Omental fat pad (tissue), 3 donors: ENCODE measurements at regions not wholly inside any gene's neighbourhood (a gene's known extent, or its start where the extent isn't known, plus 50 kb on each side); places are given as distances from the start of the nearest gene placed in this dataset.

Experiments
- ATAC-seq: fragments of 150-250 bp; one replicate; pipeline ENCODE4 v1.9.1; 2016; ENCODE audit warnings: mild to moderate bottlenecking, moderate library complexity; ENCODE audit not compliant: low FRiP score
- DNase-seq: peaks from one replicate; pipeline ENCODE4 v3.0.0-alpha.2; 2019; ENCODE audit warnings: low spot score
- CTCF ChIP-seq, 3 donors: fragments of 450-650 bp; IDR thresholded peaks; one replicate each; pipeline ENCODE4 v1.5.1; 2016 to 2017; ENCODE audit warnings: antibody characterized with exemption in 3 of 3, mild to moderate bottlenecking in 3 of 3, moderate library complexity in 2 of 3

DNA sequence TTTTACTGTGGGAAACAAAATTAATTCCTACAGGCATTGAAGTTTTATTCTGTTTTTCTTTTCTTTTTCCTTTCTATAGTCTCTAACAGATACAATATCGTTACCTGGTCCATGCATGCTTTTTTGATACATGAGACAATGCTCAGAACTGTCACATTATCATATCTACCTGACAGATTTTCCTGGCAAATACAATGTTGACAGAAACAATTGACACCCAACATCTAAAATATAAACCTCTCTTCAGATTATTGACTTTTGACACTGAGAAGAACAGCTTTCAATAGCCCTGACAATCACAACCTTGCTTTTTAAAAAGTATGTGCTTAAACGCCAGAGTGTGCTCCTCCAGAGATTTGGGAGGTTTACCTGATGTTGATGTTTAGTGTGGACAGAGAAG is 2334.6 kb upstream of the WWC1 start:
- TF ChIP-seq CTCF (IDR thresholded peaks at IDR 0.05): no peak
- DNase-seq: no peak
- ATAC-seq: no peak

DNA sequence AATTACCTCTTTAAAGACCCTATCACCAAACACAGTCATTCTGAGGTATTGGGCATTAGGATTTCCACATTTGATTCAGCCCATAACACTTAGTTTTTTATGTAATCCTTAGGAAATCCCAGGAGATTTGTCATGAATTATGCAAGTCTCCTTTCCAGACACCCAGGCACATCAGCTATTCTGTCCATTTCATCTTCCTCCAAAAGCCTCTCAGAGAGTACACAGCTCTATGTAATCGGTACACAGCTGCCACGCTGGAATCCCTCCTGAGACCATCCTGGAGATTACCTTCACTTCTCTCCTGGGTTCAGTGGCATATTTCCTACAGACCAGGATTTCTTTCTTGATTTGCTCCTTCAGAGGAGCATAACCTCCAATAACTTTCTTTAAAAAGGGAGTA is 2309.8 kb upstream of the WWC1 start:
- no peak for DNase-seq

DNA sequence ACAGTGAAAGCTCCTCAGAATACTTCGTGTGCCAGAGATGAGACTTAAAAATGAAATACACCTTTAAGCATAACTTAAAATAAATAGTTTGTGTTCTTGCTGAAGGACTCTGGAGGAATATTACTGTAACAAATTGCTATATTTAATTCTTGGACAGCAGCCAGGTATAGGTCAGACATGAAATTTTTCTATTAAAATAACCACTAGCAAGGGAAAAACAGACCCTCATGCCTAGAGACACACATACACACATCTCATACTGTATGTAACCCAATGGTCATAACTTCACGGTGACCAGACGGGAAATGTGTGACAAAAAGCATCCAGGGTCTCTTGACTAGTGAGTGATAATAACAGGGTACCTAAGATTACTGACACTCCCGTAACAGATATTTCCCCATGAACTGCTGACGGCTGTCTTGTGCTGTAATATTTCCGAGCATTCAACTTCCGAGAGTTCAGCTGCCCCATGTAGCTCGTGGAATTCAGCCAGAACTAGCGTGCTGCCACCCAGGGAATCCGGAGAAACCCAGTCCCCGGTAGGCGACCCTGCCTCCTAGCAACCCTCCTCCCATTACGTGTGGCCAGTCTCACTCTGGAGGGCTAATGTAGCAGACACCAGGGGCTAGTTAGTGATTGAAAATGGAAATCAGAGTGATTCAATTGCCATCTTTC is 2295.1 kb upstream of the WWC1 start:
- TF ChIP-seq CTCF (IDR thresholded peaks at IDR 0.05): no peak
- ATAC-seq: no peak
- DNase-seq: no peak

More for the DNA sequence above, 2309.8 kb upstream of the WWC1 start:
- no peak for TF ChIP-seq CTCF (IDR thresholded peaks at IDR 0.05)
- ATAC-seq: no peak

DNA sequence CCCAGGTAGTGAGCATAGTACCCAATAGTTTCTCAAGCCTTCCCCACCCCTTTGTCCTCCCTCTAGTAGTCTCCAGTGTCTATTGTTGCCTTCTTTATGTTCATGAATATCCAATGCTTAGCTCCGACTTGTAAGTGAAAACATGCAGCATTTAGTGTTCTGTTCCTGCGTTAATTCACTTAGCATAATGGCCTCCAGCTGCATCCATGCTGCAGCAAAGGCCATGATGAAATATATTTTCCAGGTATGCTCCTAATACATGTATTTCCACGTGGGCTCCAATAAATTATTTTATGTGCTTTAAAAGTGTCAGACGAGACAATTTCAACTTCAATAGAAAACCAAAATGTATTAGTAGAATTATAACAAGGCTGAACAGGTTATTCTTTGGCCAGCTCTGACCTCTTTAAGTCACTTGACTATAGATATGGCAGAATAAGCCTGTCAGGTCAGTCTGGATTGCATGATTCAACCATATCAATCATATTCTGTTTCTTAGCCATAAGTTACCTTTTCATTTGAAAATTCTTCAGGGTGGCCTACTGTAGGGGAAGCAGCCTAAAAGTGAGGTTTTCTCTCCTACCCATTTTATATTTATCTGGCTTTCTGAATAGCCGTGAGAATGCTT is 2291.6 kb upstream of the WWC1 start:
- DNase-seq (no peak), ATAC-seq (no peak)
- no peak for TF ChIP-seq CTCF (IDR thresholded peaks at IDR 0.05)

- DNase-seq (no peak), ATAC-seq (no peak)
- TF ChIP-seq CTCF (IDR thresholded peaks at IDR 0.05): no peak
Measured at GRCh38 chr5:166004006-166004405, 2287.4 kb upstream of the WWC1 start.

- TF ChIP-seq CTCF (IDR thresholded peaks at IDR 0.05): no peak
- no peak for ATAC-seq
Measured at GRCh38 chr5:166013415-166013814, 2278.0 kb upstream of the WWC1 start.

DNA sequence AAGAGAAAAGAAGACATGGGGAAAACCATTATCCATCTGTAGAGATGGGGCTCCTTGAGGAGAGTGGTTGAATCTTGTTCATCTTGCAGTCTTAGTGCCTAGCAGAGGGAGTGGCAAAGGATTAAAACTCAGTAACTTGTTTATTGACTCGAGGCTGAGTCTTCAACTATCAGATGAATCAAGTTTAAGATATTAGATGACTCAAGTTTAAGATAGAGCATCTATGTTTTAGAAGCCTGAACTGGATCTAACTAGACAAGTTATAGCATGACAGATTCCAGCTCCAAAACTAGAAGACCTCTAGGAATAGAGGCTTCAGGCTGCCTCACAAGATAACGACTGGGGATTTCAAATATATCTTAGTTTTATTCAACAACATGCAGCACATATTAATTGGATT is 2277.2 kb upstream of the WWC1 start:
- ATAC-seq (no peak), DNase-seq (no peak)
- no peak for TF ChIP-seq CTCF (IDR thresholded peaks at IDR 0.05)

More at GRCh38 chr5:166013415-166013814, 2278.0 kb upstream of the WWC1 start:
- no peak for DNase-seq
